ENCODE measurements at regions not wholly inside any gene's neighbourhood (a gene's known extent, or its start where the extent isn't known, plus 50 kb on each side); places are given as distances from the start of the nearest gene placed in this dataset.
A peak's percentile ranks its signal among the peaks of the same experiment; 100 is the strongest.

- DNase-seq = no peak
Observed at GRCh38 chr1:116851846-116852245, 57.9 kb upstream of the PTGFRN start.

GRCh38 chr1:116852367-116852766, 57.3 kb upstream of the PTGFRN start:
- no peak for DNase-seq

DNA sequence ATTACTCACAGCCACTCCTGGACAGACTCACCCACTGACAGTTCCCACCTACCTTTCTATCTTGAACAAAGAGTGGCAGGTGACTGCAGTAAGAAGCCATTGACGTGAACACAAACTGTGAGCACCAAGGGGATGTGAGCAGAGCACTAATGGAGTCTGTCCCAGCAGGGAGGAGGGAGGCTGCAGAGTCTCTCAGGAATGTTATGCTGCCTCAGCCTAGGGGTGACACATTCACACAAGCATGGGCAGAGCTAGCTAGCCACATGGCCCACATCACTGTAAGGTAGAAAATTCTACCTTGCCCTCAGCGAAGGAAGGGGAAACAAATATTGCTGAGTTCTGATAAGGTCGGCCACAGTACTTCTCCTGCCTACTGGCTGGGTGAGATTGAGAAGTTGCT, 56.8 kb upstream of the PTGFRN start:
- DNase-seq = no peak

DNA sequence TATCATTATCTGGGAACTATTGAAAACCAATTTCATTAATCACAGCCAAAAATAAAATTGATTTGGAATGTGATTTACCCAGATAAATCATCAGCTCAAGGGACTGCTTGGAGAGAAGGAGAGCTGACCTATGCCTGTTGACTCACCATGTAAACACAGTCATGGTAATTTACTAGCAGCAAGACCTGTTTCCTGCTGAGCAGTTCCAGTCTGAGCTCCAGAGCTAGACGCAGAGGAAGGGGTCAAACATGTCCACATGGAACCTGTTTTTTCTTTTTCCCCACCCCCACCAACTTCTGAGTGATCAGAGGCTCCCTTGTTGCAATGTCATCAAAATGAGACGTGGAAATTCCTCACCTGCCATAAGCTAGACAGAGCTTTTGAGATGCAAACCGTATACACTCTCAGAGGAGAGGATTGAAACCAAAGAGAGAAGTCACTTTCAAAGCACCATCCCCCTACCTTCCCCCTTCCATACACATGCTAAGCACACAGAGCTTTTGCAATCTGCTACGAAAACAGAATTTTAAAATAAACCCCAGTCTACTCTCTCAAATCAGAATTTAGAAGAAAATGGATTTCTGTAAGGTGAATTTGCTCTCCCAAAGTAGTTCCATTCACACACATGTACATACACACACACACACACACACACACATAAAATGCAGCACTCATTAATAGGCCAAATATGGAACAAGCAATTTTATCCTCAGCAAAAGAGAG, 55.9 kb upstream of the PTGFRN start:
- peak; percentile 72 to 80 for DNase-seq

- DNase-seq = no peak
Observed at GRCh38 chr1:116854403-116854690, 55.4 kb upstream of the PTGFRN start.

- no peak for DNase-seq
Observed at GRCh38 chr1:116854716-116855115, 55.0 kb upstream of the PTGFRN start.

DNA sequence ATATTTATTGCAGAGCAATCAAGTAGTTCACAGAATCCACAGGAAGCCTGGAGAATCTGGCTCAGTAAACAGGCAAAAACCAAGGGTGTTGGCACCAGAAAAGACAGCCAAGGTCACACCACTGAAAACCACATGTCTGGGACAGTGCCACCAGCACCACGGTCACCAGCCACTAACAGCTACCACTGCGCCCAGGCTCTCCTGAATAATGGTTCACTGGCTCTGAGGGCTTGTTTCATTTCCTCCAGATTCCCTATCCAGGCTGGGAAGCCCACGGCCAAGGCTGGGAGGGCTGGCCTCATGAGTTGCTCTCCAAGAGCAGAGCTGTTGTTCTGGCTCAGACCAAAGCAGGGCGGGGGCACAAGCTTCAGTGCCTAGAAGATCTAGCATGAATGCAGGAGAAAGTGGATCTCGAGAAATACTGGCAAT, 54.5 kb upstream of the PTGFRN start:
- DNase-seq = peak; percentile 16 to 40

DNA sequence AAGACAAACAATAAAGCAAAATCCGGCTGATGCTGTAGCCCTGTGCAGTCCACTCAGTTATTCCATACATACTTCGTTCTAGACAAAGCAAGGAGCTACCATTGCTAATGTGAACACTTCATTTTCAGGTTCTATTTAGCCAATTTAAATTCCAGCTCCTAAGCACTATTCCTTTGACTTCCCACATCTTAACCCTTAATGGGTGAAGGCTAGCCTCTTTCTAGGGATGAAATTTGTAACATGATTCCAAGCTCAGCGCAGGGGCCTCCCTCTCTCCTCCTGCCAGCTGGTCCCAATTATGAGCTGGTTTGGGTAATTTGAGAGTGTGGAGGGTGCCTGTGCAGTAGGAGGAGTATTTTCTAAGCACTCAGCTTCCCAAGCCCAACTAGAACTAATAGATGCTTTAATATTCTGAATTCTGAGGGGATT, 53.9 kb upstream of the PTGFRN start:
- peak; percentile 39 to 63 for DNase-seq

GRCh38 chr1:116856312-116856711, 53.4 kb upstream of the PTGFRN start:
- DNase-seq = no peak

DNA sequence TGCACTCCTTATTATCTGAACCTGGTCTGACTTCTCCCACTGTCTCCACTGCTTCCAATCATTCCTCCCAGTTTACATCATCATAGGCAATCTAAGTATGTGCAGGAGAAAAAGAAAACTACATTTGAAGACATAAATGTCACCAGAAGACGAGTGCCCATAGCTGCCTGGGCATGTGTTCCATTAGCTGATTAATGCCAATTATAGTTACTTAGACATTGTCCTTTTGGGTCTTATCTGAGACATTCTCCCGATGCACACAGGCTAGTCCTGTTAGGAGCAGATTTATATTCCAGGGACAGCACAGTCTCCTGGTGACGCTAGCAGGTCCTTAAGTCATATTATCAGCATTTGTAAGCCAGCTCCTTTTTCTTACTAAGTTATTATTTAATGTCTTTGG, 52.6 kb upstream of the PTGFRN start:
- DNase-seq = no peak

All from SHP77 (cell line).